HL-60 (cell line): ENCODE measurements at regions not wholly inside any gene's neighbourhood (a gene's known extent, or its start where the extent isn't known, plus 50 kb on each side); places are given as distances from the start of the nearest gene placed in this dataset.

Source experiments
- DNase-seq, 2 experiments: peaks; one replicate each; pipeline ENCODE4 v3.0.0-alpha.2; 2010 to 2020; ENCODE audit warnings: low read depth in 1 of 2, low spot score in 1 of 2
- H3K27ac ChIP-seq: fragments of 250-450 bp; sonication (Bioruptor Pico); replicated peaks from 2 replicates; pipeline ENCODE4 v1.5.1; 2020; ENCODE audit warnings: mild to moderate bottlenecking, moderate library complexity
- H3K27me3 ChIP-seq: fragments of 250-450 bp; sonication (Bioruptor Pico); 2 replicates; pipeline ENCODE4 v1.5.1; 2021; ENCODE audit warnings: mild to moderate bottlenecking, moderate library complexity; ENCODE audit not compliant: insufficient read depth, poor library complexity, severe bottlenecking
- H3K4me3 ChIP-seq: replicated peaks from 2 replicates; pipeline ENCODE4 v1.5.1; 2011; ENCODE audit warnings: mild to moderate bottlenecking, control low read depth, low read length; ENCODE audit not compliant: insufficient read depth
- GABPA ChIP-seq: IDR thresholded peaks from 2 replicates; pipeline ENCODE4 v1.6.1; 2012; ENCODE audit warnings: low read depth
- POLR2AphosphoS5 ChIP-seq: IDR thresholded peaks from 2 replicates; pipeline ENCODE4 v1.6.1; 2012; ENCODE audit warnings: low read depth
- SPI1 ChIP-seq: IDR thresholded peaks from 2 replicates; pipeline ENCODE4 v1.6.1; 2012; ENCODE audit warnings: low read depth, mild to moderate bottlenecking, borderline replicate concordance
- TF ChIP-seq, protein P1 (sequence below): IDR thresholded peaks from 2 replicates; pipeline ENCODE4 v1.6.1; 2012; ENCODE audit warnings: low read depth; ENCODE audit not compliant: insufficient replicate concordance
- TF ChIP-seq, protein P2 (sequence below): IDR thresholded peaks from one replicate; pipeline ENCODE4 v1.5.1; 2011; ENCODE audit warnings: low read length, control low read depth, inconsistent platforms; ENCODE audit not compliant: insufficient read depth

DNA sequence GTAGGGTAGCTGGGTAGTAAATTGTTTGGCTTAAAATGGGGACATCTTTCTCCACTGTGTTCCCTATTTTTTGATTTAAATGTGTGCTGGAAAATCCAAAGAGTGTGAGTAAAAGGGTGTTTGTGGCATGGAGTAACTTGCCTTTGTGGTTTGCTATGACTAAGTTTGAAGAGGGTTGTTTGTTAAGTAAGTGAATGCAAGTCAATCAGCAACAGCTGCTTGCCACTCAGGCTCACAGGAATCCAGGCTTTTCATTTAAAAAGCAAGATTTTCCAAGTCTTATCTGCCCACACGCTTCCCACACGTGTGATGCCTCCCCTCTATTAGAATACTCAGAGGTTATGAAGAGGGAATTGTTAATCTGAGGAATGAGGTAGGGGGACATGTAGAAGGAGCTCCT lies 847.7 kb upstream of the RBFOX1 start:
- Histone ChIP-seq H3K27ac (no peak overlapping the region), H3K4me3 (no peak overlapping the region), H3K27me3 (peaks cover 11% of the 10 kb centered on the region)
- TF ChIP-seq SPI1 (no peak), GABPA (no peak), POLR2AphosphoS5 (no peak)
- TF ChIP-seq, protein P1, sequence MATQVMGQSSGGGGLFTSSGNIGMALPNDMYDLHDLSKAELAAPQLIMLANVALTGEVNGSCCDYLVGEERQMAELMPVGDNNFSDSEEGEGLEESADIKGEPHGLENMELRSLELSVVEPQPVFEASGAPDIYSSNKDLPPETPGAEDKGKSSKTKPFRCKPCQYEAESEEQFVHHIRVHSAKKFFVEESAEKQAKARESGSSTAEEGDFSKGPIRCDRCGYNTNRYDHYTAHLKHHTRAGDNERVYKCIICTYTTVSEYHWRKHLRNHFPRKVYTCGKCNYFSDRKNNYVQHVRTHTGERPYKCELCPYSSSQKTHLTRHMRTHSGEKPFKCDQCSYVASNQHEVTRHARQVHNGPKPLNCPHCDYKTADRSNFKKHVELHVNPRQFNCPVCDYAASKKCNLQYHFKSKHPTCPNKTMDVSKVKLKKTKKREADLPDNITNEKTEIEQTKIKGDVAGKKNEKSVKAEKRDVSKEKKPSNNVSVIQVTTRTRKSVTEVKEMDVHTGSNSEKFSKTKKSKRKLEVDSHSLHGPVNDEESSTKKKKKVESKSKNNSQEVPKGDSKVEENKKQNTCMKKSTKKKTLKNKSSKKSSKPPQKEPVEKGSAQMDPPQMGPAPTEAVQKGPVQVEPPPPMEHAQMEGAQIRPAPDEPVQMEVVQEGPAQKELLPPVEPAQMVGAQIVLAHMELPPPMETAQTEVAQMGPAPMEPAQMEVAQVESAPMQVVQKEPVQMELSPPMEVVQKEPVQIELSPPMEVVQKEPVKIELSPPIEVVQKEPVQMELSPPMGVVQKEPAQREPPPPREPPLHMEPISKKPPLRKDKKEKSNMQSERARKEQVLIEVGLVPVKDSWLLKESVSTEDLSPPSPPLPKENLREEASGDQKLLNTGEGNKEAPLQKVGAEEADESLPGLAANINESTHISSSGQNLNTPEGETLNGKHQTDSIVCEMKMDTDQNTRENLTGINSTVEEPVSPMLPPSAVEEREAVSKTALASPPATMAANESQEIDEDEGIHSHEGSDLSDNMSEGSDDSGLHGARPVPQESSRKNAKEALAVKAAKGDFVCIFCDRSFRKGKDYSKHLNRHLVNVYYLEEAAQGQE = no peak
- TF ChIP-seq, protein P2, sequence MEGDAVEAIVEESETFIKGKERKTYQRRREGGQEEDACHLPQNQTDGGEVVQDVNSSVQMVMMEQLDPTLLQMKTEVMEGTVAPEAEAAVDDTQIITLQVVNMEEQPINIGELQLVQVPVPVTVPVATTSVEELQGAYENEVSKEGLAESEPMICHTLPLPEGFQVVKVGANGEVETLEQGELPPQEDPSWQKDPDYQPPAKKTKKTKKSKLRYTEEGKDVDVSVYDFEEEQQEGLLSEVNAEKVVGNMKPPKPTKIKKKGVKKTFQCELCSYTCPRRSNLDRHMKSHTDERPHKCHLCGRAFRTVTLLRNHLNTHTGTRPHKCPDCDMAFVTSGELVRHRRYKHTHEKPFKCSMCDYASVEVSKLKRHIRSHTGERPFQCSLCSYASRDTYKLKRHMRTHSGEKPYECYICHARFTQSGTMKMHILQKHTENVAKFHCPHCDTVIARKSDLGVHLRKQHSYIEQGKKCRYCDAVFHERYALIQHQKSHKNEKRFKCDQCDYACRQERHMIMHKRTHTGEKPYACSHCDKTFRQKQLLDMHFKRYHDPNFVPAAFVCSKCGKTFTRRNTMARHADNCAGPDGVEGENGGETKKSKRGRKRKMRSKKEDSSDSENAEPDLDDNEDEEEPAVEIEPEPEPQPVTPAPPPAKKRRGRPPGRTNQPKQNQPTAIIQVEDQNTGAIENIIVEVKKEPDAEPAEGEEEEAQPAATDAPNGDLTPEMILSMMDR = no peak
- no peak for DNase-seq

- no peak overlapping the region for H3K4me3 ChIP-seq
- peaks cover 11% of the 10 kb centered on the region for H3K27me3 ChIP-seq
- DNase-seq = no peak
- TF ChIP-seq GABPA = no peak
- TF ChIP-seq, protein P2 = no peak
- TF ChIP-seq SPI1 = no peak
- no peak for TF ChIP-seq POLR2AphosphoS5
- TF ChIP-seq, protein P1 = no peak
- H3K27ac ChIP-seq = no peak overlapping the region
Measured at GRCh38 chr16:6484081-6484480, 848.6 kb upstream of the RBFOX1 start.

GRCh38 chr16:6483469-6484033 lies 849.1 kb upstream of the RBFOX1 start:
- TF ChIP-seq, protein P2 = no peak
- TF ChIP-seq GABPA = no peak
- no peak for TF ChIP-seq SPI1
- TF ChIP-seq, protein P1 = no peak
- TF ChIP-seq POLR2AphosphoS5 = no peak
- no peak for DNase-seq
- Histone ChIP-seq H3K27ac (no peak overlapping the region), H3K4me3 (no peak overlapping the region), H3K27me3 (peaks cover 11% of the 10 kb centered on the region)
